HepG2 (cell line): ENCODE measurements at regions not wholly inside any gene's neighbourhood (a gene's known extent, or its start where the extent isn't known, plus 50 kb on each side); places are given as distances from the start of the nearest gene placed in this dataset.

Experiments used
- ATAC-seq: fragments of 200-7000 bp; cut with Tn5 transposase; 3 replicates; pipeline ENCODE4 v1.9.1; 2020; ENCODE audit warnings: mild to moderate bottlenecking, moderate library complexity
- BruUV-seq: library from RNA; stranded (reverse); fragments of 400-500 nt; replicated peaks from 2 replicates; lab custom pipeline; 2021; lab: Mats Ljungman, UMichigan
- CTCF ChIA-PET: fragments of 300-600 bp; formaldehyde crosslinking; extraction: SDS; loops from one replicate; lab custom pipeline; 2021; ENCODE audit warnings: low total read pairs, inconsistent platforms, low intra/inter-chr PET ratio; lab: Yijun Ruan, JAX
- POLR2A ChIA-PET: fragments of 350-600 bp; sonication (Branson Sonifier 250); formaldehyde crosslinking; loops from one replicate; lab custom pipeline; 2020; ENCODE audit warnings: antibody characterized with exemption, inconsistent platforms; lab: Yijun Ruan, JAX
- DNase-seq: peaks from one replicate; pipeline ENCODE4 v3.0.0-alpha.2; 2015; ENCODE audit warnings: low spot score
- FAIRE-seq: peaks from 3 replicates; lab custom pipeline; 2011; peaks lifted over from hg19 to GRCh38; lab: Jason Lieb, UNC
- H2AFZ ChIP-seq: one replicate; pipeline ENCODE4 v1.6.1; 2011; ENCODE audit warnings: low read length, inconsistent platforms
- H3K27ac ChIP-seq: fragments of 300-600 bp; 3 replicates; pipeline ENCODE4 v1.8.0; 2011; ENCODE audit warnings: mixed run types, mild to moderate bottlenecking, mixed read lengths, low read length, inconsistent platforms; ENCODE audit not compliant: insufficient read depth; ENCODE audit errors: extremely low read length
- H3K27me3 ChIP-seq, 2 experiments: fragments of 200-600 bp in 1 of 2; 2 replicates in 1 of 2; 3 replicates in 1 of 2; pipeline versions ENCODE4 v1.6.0 to v1.8.0; 2011; ENCODE audit warnings: low read length in 2 of 2, mild to moderate bottlenecking in 2 of 2, moderate library complexity in 2 of 2, inconsistent platforms in 1 of 2; ENCODE audit not compliant: insufficient read depth in 2 of 2, control insufficient read depth in 1 of 2
- H3K36me3 ChIP-seq, 2 experiments: fragments of 200-600 bp in 1 of 2; replicated peaks in 1 of 2; 2 replicates in 1 of 2; 3 replicates in 1 of 2; pipeline versions ENCODE4 v1.5.1 to v1.8.0; 2011; ENCODE audit warnings: low read length in 2 of 2, inconsistent platforms in 1 of 2; ENCODE audit not compliant: insufficient read depth in 2 of 2, control insufficient read depth in 1 of 2
- H3K4me1 ChIP-seq: 2 replicates; pipeline ENCODE4 v1.5.1; 2012; ENCODE audit warnings: low read length, inconsistent platforms; ENCODE audit not compliant: insufficient read depth
- H3K4me2 ChIP-seq: 2 replicates; pipeline ENCODE4 v1.6.0; 2011; ENCODE audit warnings: low read depth, low read length, inconsistent platforms
- H3K4me3 ChIP-seq, 3 experiments: fragments of 200-600 bp in 1 of 3; sonication (generic), shearing (Covaris generic) in 1 of 3; replicated peaks in 1 of 3; 2 replicates each; pipeline ENCODE4 v1.5.1; 2011 to 2016; ENCODE audit warnings: low read length in 3 of 3, inconsistent platforms in 2 of 3, low read depth in 2 of 3, mild to moderate bottlenecking in 2 of 3, control low read depth in 1 of 3, mixed read lengths in 1 of 3; ENCODE audit not compliant: insufficient read depth in 1 of 3
- H3K79me2 ChIP-seq: one replicate; pipeline ENCODE4 v1.6.1; 2011; ENCODE audit warnings: low read length, inconsistent platforms; ENCODE audit not compliant: insufficient read depth
- H3K9ac ChIP-seq: 2 replicates; pipeline ENCODE4 v1.6.0; 2011; ENCODE audit warnings: mild to moderate bottlenecking, low read depth, low read length, inconsistent platforms; ENCODE audit not compliant: insufficient read depth
- H3K9me3 ChIP-seq: 2 replicates; pipeline ENCODE4 v1.5.1; 2012; ENCODE audit warnings: mild to moderate bottlenecking, low read length
- H4K20me1 ChIP-seq: 2 replicates; pipeline ENCODE4 v1.6.0; 2011; ENCODE audit warnings: inconsistent platforms, mild to moderate bottlenecking, low read length, moderate library complexity; ENCODE audit not compliant: insufficient read depth
- BORCS8-MEF2B ChIP-seq: sonication (generic); formaldehyde crosslinking; IDR thresholded peaks from 2 replicates; pipeline ENCODE4 v1.8.0; 2022; ENCODE audit warnings: mild to moderate bottlenecking, missing genetic modification reagents
- GABPA ChIP-seq, 2 experiments: IDR thresholded peaks; 2 replicates each; pipeline ENCODE4 v1.6.1; 2011 to 2016; ENCODE audit warnings: low read depth in 2 of 2, low read length in 1 of 2, missing biosample characterization in 1 of 2, missing genetic modification characterization in 1 of 2
- PCBP2 ChIP-seq: fragments of 200-400 bp; formaldehyde crosslinking; optimal IDR thresholded peaks from 2 replicates; pipeline ENCODE3; 2018; ENCODE audit warnings: low read length, low read depth; ENCODE audit not compliant: poor library complexity, severe bottlenecking
- SETDB1 ChIP-seq: sonication (generic); formaldehyde crosslinking; IDR thresholded peaks from 2 replicates; pipeline ENCODE4 v1.5.1; 2020; ENCODE audit warnings: missing genetic modification reagents, mild to moderate bottlenecking, borderline replicate concordance
- ZNF3 ChIP-seq: IDR thresholded peaks from 2 replicates; pipeline ENCODE4 v1.7.0; 2017; ENCODE audit warnings: inconsistent platforms
- ZNF552 ChIP-seq: sonication (generic); formaldehyde crosslinking; IDR thresholded peaks from 2 replicates; pipeline ENCODE4 v1.9.0; 2022; ENCODE audit warnings: missing genetic modification reagents, mild to moderate bottlenecking, borderline replicate concordance
- ZNF720 ChIP-seq: sonication (generic); formaldehyde crosslinking; IDR thresholded peaks from 2 replicates; pipeline ENCODE4 v1.4.0; 2020; ENCODE audit warnings: missing genetic modification reagents
- ZUFSP ChIP-seq: sonication (generic); formaldehyde crosslinking; IDR thresholded peaks from 2 replicates; pipeline ENCODE4 v1.9.0; 2021; ENCODE audit warnings: missing genetic modification reagents, mild to moderate bottlenecking, borderline replicate concordance
- WGBS: methylation state at CpG from one replicate; pipeline ENCODE4 v1.1.6; 2017; ENCODE audit warnings: low lambda C conversion rate; 5-methylcytosine and 5-hydroxymethylcytosine counted together
- in situ Hi-C: cut with HindIII; loops from 2 replicates; pipeline ENCODE4 v1.10.0; 2017; ENCODE audit warnings: low pct_unique_long_range_greater_than_20kb; ENCODE audit not compliant: extremely low pct_ligation_motif_present
- intact Hi-C: fragments of 100-400 bp; cut with micrococcal nuclease; formaldehyde crosslinking; loops from one replicate; pipeline ENCODE4 v1.10.0; 2022; ENCODE audit not compliant: unreplicated experiment

- DNase-seq (no peak), FAIRE-seq (no peak), ATAC-seq (no peak)
- no peak overlapping the region for H3K4me2 ChIP-seq
- intact Hi-C loops: loop anchor here (5.0 kb wide), 1 partner anchor 207 kb away; no protein-coding TSS in a partner anchor
- H3K4me1 ChIP-seq: no peaks in the 10 kb centered on the region
- H3K27me3 ChIP-seq: peaks cover under 1 to 1% of the 10 kb centered on the region in 2 experiments; a peak in 3 of 5 replicates
- H3K79me2 ChIP-seq: no peaks in the 10 kb centered on the region
- no peaks in the 10 kb centered on the region; a peak in 1 of 5 replicates for H3K36me3 ChIP-seq
- no TSS peak for BruUV-seq
- CTCF ChIA-PET: interaction anchor here (1.0 kb wide), 1 partner anchor 340 kb away, joined by 4 read pairs; no protein-coding TSS in a partner anchor
- H4K20me1 ChIP-seq: no peaks in the 10 kb centered on the region
- 41% methylated on average over 4 of the region's 4 CpGs for WGBS
- no peak overlapping the region for H3K27ac ChIP-seq
- POLR2A ChIA-PET: no interaction called here
- no peak overlapping the region for H3K4me3 ChIP-seq
- H3K9me3 ChIP-seq: no peaks in the 10 kb centered on the region
- H2AFZ ChIP-seq: no peak overlapping the region
- no peak for TF ChIP-seq ZNF552 (CRISPR knock-in tag)
- TF ChIP-seq, all 625 proteins: peak for 0
- no peak overlapping the region for H3K9ac ChIP-seq
- in situ Hi-C loops: loop anchor here (5.0 kb wide), 1 partner anchor 337 kb away; the partner anchor contains the start of gene MYCN
These were observed 339.3 kb downstream of the MYCN start for GRCh38 chr2:16279641-16280040.

- in situ Hi-C loops: no loop called here
- H3K4me3 ChIP-seq: no peak overlapping the region
- no peak for ATAC-seq
- TF ChIP-seq ZNF3 (CRISPR knock-in tag) (no peak), PCBP2 (no peak), ZNF720 (no peak), ZUFSP (CRISPR knock-in tag) (no peak), GABPA (IDR thresholded peaks at IDR 0.05; ENCODE audit: low read depth, low read length) (no peak), GABPA (CRISPR knock-in tag; IDR thresholded peaks at IDR 0.05; ENCODE audit: low read depth) (no peak), SETDB1 (CRISPR knock-in tag) (no peak), BORCS8-MEF2B (CRISPR knock-in tag) (no peak)
- DNase-seq: no peak
- WGBS: 48% methylated on average over 4 of the region's 4 CpGs
- FAIRE-seq: no peak
- H3K79me2 ChIP-seq: no peaks in the 10 kb centered on the region
- H3K9me3 ChIP-seq: no peaks in the 10 kb centered on the region
- H3K4me2 ChIP-seq: no peak overlapping the region
- H3K9ac ChIP-seq: no peak overlapping the region
- intact Hi-C loops: no loop called here
- no peak overlapping the region for H2AFZ ChIP-seq
- H4K20me1 ChIP-seq: no peaks in the 10 kb centered on the region
- no peaks in the 10 kb centered on the region for H3K4me1 ChIP-seq
- no peaks in the 10 kb centered on the region; a peak in 1 of 5 replicates for H3K36me3 ChIP-seq
- BruUV-seq: no TSS peak
- ChIA-PET CTCF (interaction anchor here (1.0 kb wide), 1 partner anchor 340 kb away, joined by 4 read pairs; no protein-coding TSS in a partner anchor), POLR2A (no interaction called here)
- peaks cover 0 to 1% of the 10 kb centered on the region in 2 experiments; a peak in 2 of 5 replicates for H3K27me3 ChIP-seq
- H3K27ac ChIP-seq: no peak overlapping the region
These were observed 338.8 kb downstream of the MYCN start for GRCh38 chr2:16279201-16279570.
